CD4-positive, alpha-beta T cell (primary cell): ENCODE measurements at regions not wholly inside any gene's neighbourhood (a gene's known extent, or its start where the extent isn't known, plus 50 kb on each side); places are given as distances from the start of the nearest gene placed in this dataset.
"Not testable (repeated sequence)": the region's sequence is repeated elsewhere in the genome, so short reads cannot be mapped to it uniquely, and the experiment has no call there.

Source experiments
- ATAC-seq: fragments of 200-7000 bp; cut with Tn5 transposase; one replicate; pipeline ENCODE4 v1.10.0; 2022; ENCODE audit warnings: mild to moderate bottlenecking; ENCODE audit not compliant: poor library complexity
- CTCF ChIA-PET: fragments of 350-600 bp; sonication (Branson Sonifier 250); formaldehyde crosslinking; loops from one replicate; lab custom pipeline; 2021; ENCODE audit warnings: antibody characterized with exemption, inconsistent platforms; lab: Charles Lee
- POLR2A ChIA-PET: fragments of 350-600 bp; sonication (Branson Sonifier 250); formaldehyde crosslinking; loops from one replicate; lab custom pipeline; 2021; ENCODE audit warnings: antibody characterized with exemption, inconsistent platforms; lab: Charles Lee
- DNase-seq, 14 experiments: peaks; one replicate each; pipeline ENCODE4 v3.0.0-alpha.2; 2013 to 2020; ENCODE audit warnings: mixed read lengths in 2 of 14
- H3K27ac ChIP-seq, 2 donors: one replicate each; pipeline versions ENCODE4 v1.5.1 to v1.7.0; 2013; ENCODE audit warnings: low read length in 2 of 2, low read depth in 1 of 2, mild to moderate bottlenecking in 1 of 2
- H3K27me3 ChIP-seq, 2 experiments: 1 replicate in 1 of 2; 2 replicates in 1 of 2; pipeline versions ENCODE4 v1.6.1 to v1.7.0; 2013; ENCODE audit warnings: low read length in 2 of 2, control low read depth in 1 of 2, mild to moderate bottlenecking in 1 of 2, moderate library complexity in 1 of 2; ENCODE audit not compliant: insufficient read depth in 2 of 2, control insufficient read depth in 1 of 2
- H3K36me3 ChIP-seq: one replicate; pipeline ENCODE4 v1.6.1; 2013; ENCODE audit warnings: low read length, control low read depth; ENCODE audit not compliant: insufficient read depth
- H3K4me1 ChIP-seq: one replicate; pipeline ENCODE4 v1.6.1; 2013; ENCODE audit warnings: low read length, control low read depth; ENCODE audit not compliant: insufficient read depth
- H3K4me3 ChIP-seq: one replicate; pipeline ENCODE4 v1.5.1; 2013; ENCODE audit warnings: mild to moderate bottlenecking, low read length, moderate library complexity
- H3K9me3 ChIP-seq, 2 experiments: 1 replicate in 1 of 2; 2 replicates in 1 of 2; pipeline versions ENCODE4 v1.6.1 to v1.7.0; 2013; ENCODE audit warnings: low read length in 2 of 2, mild to moderate bottlenecking in 2 of 2, control low read depth in 1 of 2, moderate library complexity in 1 of 2; ENCODE audit not compliant: control insufficient read depth in 1 of 2, insufficient read depth in 1 of 2
- H3K27ac Mint-ChIP-seq: one replicate; pipeline ENCODE4 v1.8.0; 2020; ENCODE audit warnings: mixed read lengths
- H3K27me3 Mint-ChIP-seq: one replicate; pipeline ENCODE4 v1.8.0; 2021; ENCODE audit warnings: mixed read lengths
- H3K36me3 Mint-ChIP-seq: one replicate; pipeline ENCODE4 v1.8.0; 2021; ENCODE audit warnings: low read depth, mixed read lengths
- H3K4me1 Mint-ChIP-seq: one replicate; pipeline ENCODE4 v1.8.0; 2021; ENCODE audit warnings: low read depth, mixed read lengths
- H3K4me3 Mint-ChIP-seq: one replicate; pipeline ENCODE4 v1.8.0; 2020; ENCODE audit warnings: mild to moderate bottlenecking, mixed read lengths
- H3K9me3 Mint-ChIP-seq: one replicate; pipeline ENCODE4 v1.8.0; 2020; ENCODE audit warnings: mixed read lengths
- CTCF ChIP-seq: fragments of 200-600 bp; IDR thresholded peaks from one replicate; pipeline ENCODE4 v1.8.0; 2022; ENCODE audit warnings: antibody characterized with exemption, mild to moderate bottlenecking
- intact Hi-C, 2 experiments: fragments of 100-400 bp; cut with DNase I in 1 of 2; cut with micrococcal nuclease in 1 of 2; formaldehyde crosslinking; loops; one replicate each; pipeline versions ENCODE4 v1.15.1 to v1.9.0; 2023 to 2025; cut with DNase I, micrococcal nuclease

GRCh38 chr2:186968277-186968676 is 119.3 kb upstream of the ZSWIM2 start:
- DNase-seq, result no peak
- ChIA-PET CTCF (no interaction called here), POLR2A (no interaction called here)
- no peaks in the 10 kb centered on the region for H3K36me3 ChIP-seq
- ATAC-seq, result no peak
- H3K9me3 ChIP-seq, result no peaks in the 10 kb centered on the region
- no peak overlapping the region for H3K27ac Mint-ChIP-seq
- no peak overlapping the region for H3K4me3 ChIP-seq
- no peaks in the 10 kb centered on the region for H3K27me3 ChIP-seq
- no peak for TF ChIP-seq CTCF
- H3K27me3 Mint-ChIP-seq, result no peaks in the 10 kb centered on the region
- H3K4me3 Mint-ChIP-seq, result no peak overlapping the region
- no peaks in the 10 kb centered on the region for H3K4me1 Mint-ChIP-seq
- intact Hi-C loops, result no loop called here
- no peaks in the 10 kb centered on the region for H3K36me3 Mint-ChIP-seq
- H3K9me3 Mint-ChIP-seq, result no peaks in the 10 kb centered on the region
- H3K27ac ChIP-seq, result no peak overlapping the region
- H3K4me1 ChIP-seq, result no peaks in the 10 kb centered on the region

- Histone ChIP-seq H3K36me3 (no peaks in the 10 kb centered on the region), H3K27me3 (no peaks in the 10 kb centered on the region), H3K27ac (no peak overlapping the region), H3K9me3 (peaks cover 0 to 13% of the 10 kb centered on the region in 2 experiments), H3K4me3 (no peak overlapping the region), H3K4me1 (no peaks in the 10 kb centered on the region)
- ChIA-PET POLR2A (no interaction called here), CTCF (no interaction called here)
- Mint-ChIP-seq H3K9me3 (no peaks in the 10 kb centered on the region), H3K4me1 (no peaks in the 10 kb centered on the region), H3K27ac (no peak overlapping the region), H3K36me3 (no peaks in the 10 kb centered on the region), H3K27me3 (no peaks in the 10 kb centered on the region), H3K4me3 (no peak overlapping the region)
- ATAC-seq, result no peak
- DNase-seq, result no peak
- TF ChIP-seq CTCF, result no peak
- intact Hi-C loops, result no loop called here
These were observed 117.0 kb upstream of the ZSWIM2 start for GRCh38 chr2:186966015-186966414.

GRCh38 chr2:186962085-186962747 is 113.2 kb upstream of the ZSWIM2 start:
- peaks cover 0 to 15% of the 10 kb centered on the region in 2 experiments for H3K9me3 ChIP-seq
- ATAC-seq, result no peak
- H3K4me1 ChIP-seq, result no peaks in the 10 kb centered on the region
- no peak for DNase-seq
- CTCF ChIA-PET, result interaction anchor here (0.5 kb wide), 1 partner anchor 180 kb away, joined by 3 read pairs; no protein-coding TSS in a partner anchor
- Mint-ChIP-seq H3K27ac (no peak overlapping the region), H3K27me3 (no peaks in the 10 kb centered on the region), H3K4me1 (no peaks in the 10 kb centered on the region), H3K4me3 (no peak overlapping the region), H3K36me3 (no peaks in the 10 kb centered on the region), H3K9me3 (no peaks in the 10 kb centered on the region)
- POLR2A ChIA-PET, result no interaction called here
- H3K4me3 ChIP-seq, result no peak overlapping the region
- no peak for TF ChIP-seq CTCF
- intact Hi-C loops, result no loop called here
- H3K27me3 ChIP-seq, result no peaks in the 10 kb centered on the region
- H3K36me3 ChIP-seq, result no peaks in the 10 kb centered on the region
- H3K27ac ChIP-seq, result no peak overlapping the region

- H3K27me3 ChIP-seq, ATAC-seq, H3K9me3 Mint-ChIP-seq, H3K27me3 Mint-ChIP-seq, H3K4me1 Mint-ChIP-seq, H3K36me3 Mint-ChIP-seq, H3K36me3 ChIP-seq, H3K4me3 Mint-ChIP-seq, DNase-seq, H3K27ac Mint-ChIP-seq, H3K4me3 ChIP-seq, POLR2A ChIA-PET, H3K27ac ChIP-seq, CTCF ChIA-PET, intact Hi-C loops, H3K4me1 ChIP-seq: not testable (repeated sequence)
- peaks cover 0 to 19% of the 10 kb centered on the region in 2 experiments for H3K9me3 ChIP-seq
These were observed 111.3 kb upstream of the ZSWIM2 start for GRCh38 chr2:186960241-186960640.
